Lung (tissue), 11 donors: ENCODE measurements at regions not wholly inside any gene's neighbourhood (a gene's known extent, or its start where the extent isn't known, plus 50 kb on each side); places are given as distances from the start of the nearest gene placed in this dataset.
A peak's percentile ranks its signal among the peaks of the same experiment; 100 is the strongest.

Experiments used
- ATAC-seq: fragments of 200-7000 bp; cut with Tn5 transposase; one replicate; pipeline ENCODE4 v1.9.1; 2020; ENCODE audit warnings: moderate number of reproducible peaks; ENCODE audit not compliant: insufficient read depth, low FRiP score
- DNase-seq, 3 donors: peaks; one replicate each; pipeline ENCODE4 v3.0.0-alpha.2; 2013 to 2017
- H3K27ac ChIP-seq, 2 donors: one replicate each; pipeline ENCODE4 v1.5.1; 2013; ENCODE audit warnings: mild to moderate bottlenecking in 2 of 2, moderate library complexity in 2 of 2, control low read depth in 1 of 2, inconsistent platforms in 1 of 2, low read depth in 1 of 2, low read length in 1 of 2
- H3K27me3 ChIP-seq, 3 donors: one replicate each; pipeline ENCODE4 v1.5.1; 2013; ENCODE audit warnings: low read length in 2 of 3; ENCODE audit not compliant: control insufficient read depth in 3 of 3, insufficient read depth in 3 of 3
- H3K36me3 ChIP-seq, 4 donors: one replicate each; pipeline ENCODE4 v1.5.1; 2013; ENCODE audit warnings: low read length in 4 of 4, mild to moderate bottlenecking in 1 of 4, moderate library complexity in 1 of 4; ENCODE audit not compliant: control insufficient read depth in 4 of 4, insufficient read depth in 4 of 4
- H3K4me1 ChIP-seq, 5 donors: one replicate each; pipeline ENCODE4 v1.5.1; 2013; ENCODE audit warnings: low read length in 5 of 5, mild to moderate bottlenecking in 2 of 5, moderate library complexity in 1 of 5; ENCODE audit not compliant: control insufficient read depth in 5 of 5, insufficient read depth in 5 of 5
- H3K4me3 ChIP-seq: one replicate; pipeline ENCODE4 v1.5.1; 2013; ENCODE audit warnings: mild to moderate bottlenecking, control low read depth, moderate library complexity
- H3K9ac ChIP-seq, 2 donors: one replicate each; pipeline ENCODE4 v1.5.1; 2013; ENCODE audit warnings: low read length in 2 of 2, control low read depth in 1 of 2; ENCODE audit not compliant: insufficient read depth in 1 of 2
- H3K9me3 ChIP-seq, 4 donors: one replicate each; pipeline ENCODE4 v1.5.1; 2013; ENCODE audit warnings: low read length in 3 of 4, mild to moderate bottlenecking in 1 of 4, moderate library complexity in 1 of 4; ENCODE audit not compliant: control insufficient read depth in 4 of 4, insufficient read depth in 3 of 4
- WGBS, 2 donors: extraction: QIAGEN DNeasy Blood & Tissue Kit; methylation state at CpG; one replicate each; pipeline ENCODE4 v1.1.7; 2013; 5-methylcytosine and 5-hydroxymethylcytosine counted together
- TF ChIP-seq, protein P1 (sequence below): IDR thresholded peaks from 2 replicates; pipeline ENCODE4 v1.5.1; 2012; ENCODE audit warnings: mild to moderate bottlenecking; ENCODE audit errors: control extremely low read depth, extremely low read depth
- donor health status: control.
- donor health status: control.
- donor health status: Bipolar disorder and iron deficiency.
- donor health status: healthy.
- donor health status: DM: yes; HTN: yes; CAD: no.

- no peak overlapping the region for H3K9ac ChIP-seq
- H3K4me3 ChIP-seq, result no peak overlapping the region
- no peaks in the 10 kb centered on the region for H3K4me1 ChIP-seq
- H3K27me3 ChIP-seq, result no peaks in the 10 kb centered on the region
- WGBS, 2 donors, result 49 to 57% methylated on average over 2 of the region's 2 CpGs
- no peak overlapping the region for H3K27ac ChIP-seq
- H3K9me3 ChIP-seq, result peaks cover 0 to 4% (median 0%) of the 10 kb centered on the region in 4 donors
- no peaks in the 10 kb centered on the region for H3K36me3 ChIP-seq
- ATAC-seq (peak; percentile 27), DNase-seq (peak in 1 of 3 donors; percentile 1)
- TF ChIP-seq, protein P1, sequence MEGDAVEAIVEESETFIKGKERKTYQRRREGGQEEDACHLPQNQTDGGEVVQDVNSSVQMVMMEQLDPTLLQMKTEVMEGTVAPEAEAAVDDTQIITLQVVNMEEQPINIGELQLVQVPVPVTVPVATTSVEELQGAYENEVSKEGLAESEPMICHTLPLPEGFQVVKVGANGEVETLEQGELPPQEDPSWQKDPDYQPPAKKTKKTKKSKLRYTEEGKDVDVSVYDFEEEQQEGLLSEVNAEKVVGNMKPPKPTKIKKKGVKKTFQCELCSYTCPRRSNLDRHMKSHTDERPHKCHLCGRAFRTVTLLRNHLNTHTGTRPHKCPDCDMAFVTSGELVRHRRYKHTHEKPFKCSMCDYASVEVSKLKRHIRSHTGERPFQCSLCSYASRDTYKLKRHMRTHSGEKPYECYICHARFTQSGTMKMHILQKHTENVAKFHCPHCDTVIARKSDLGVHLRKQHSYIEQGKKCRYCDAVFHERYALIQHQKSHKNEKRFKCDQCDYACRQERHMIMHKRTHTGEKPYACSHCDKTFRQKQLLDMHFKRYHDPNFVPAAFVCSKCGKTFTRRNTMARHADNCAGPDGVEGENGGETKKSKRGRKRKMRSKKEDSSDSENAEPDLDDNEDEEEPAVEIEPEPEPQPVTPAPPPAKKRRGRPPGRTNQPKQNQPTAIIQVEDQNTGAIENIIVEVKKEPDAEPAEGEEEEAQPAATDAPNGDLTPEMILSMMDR, result no peak
These were observed 582.2 kb upstream of the DDX18 start for GRCh38 chr2:117232305-117232704.

GRCh38 chr2:117257362-117257761 is 557.1 kb upstream of the DDX18 start:
- WGBS, 2 donors, result 61% methylated on average over 6 of the region's 6 CpGs
- ATAC-seq (no peak), DNase-seq (no peak)
- TF ChIP-seq, protein P1, result no peak
- Histone ChIP-seq H3K27me3 (no peaks in the 10 kb centered on the region), H3K9me3 (no peaks in the 10 kb centered on the region), H3K9ac (no peak overlapping the region), H3K36me3 (no peaks in the 10 kb centered on the region), H3K27ac (no peak overlapping the region), H3K4me3 (no peak overlapping the region), H3K4me1 (no peaks in the 10 kb centered on the region)

- WGBS, 2 donors, result 24 to 44% methylated on average over 1 of the region's 1 CpG
- Histone ChIP-seq H3K27ac (no peak overlapping the region), H3K36me3 (no peaks in the 10 kb centered on the region), H3K9ac (no peak overlapping the region), H3K4me3 (no peak overlapping the region), H3K27me3 (no peaks in the 10 kb centered on the region), H3K4me1 (no peaks in the 10 kb centered on the region), H3K9me3 (peaks cover 0 to 4% (median 1%) of the 10 kb centered on the region in 4 donors)
- TF ChIP-seq, protein P1, result no peak
- DNase-seq (no peak), ATAC-seq (no peak)
These were observed 544.9 kb upstream of the DDX18 start for GRCh38 chr2:117269574-117269973.

GRCh38 chr2:117271631-117272030 is 542.9 kb upstream of the DDX18 start:
- 37 to 68% methylated on average over 1 of the region's 1 CpG for WGBS, 2 donors
- ATAC-seq, result no peak
- H3K36me3 ChIP-seq, result no peaks in the 10 kb centered on the region
- H3K9ac ChIP-seq, result no peak overlapping the region
- H3K9me3 ChIP-seq, result no peaks in the 10 kb centered on the region
- no peak overlapping the region for H3K27ac ChIP-seq
- H3K4me3 ChIP-seq, result no peak overlapping the region
- no peaks in the 10 kb centered on the region for H3K27me3 ChIP-seq
- no peaks in the 10 kb centered on the region for H3K4me1 ChIP-seq
- TF ChIP-seq, protein P1, result no peak
- DNase-seq, result no peak
